ENCODE measurements at regions not wholly inside any gene's neighbourhood (a gene's known extent, or its start where the extent isn't known, plus 50 kb on each side); places are given as distances from the start of the nearest gene placed in this dataset.
"Not testable (repeated sequence)": the region's sequence is repeated elsewhere in the genome, so short reads cannot be mapped to it uniquely, and the experiment has no call there.

DNA sequence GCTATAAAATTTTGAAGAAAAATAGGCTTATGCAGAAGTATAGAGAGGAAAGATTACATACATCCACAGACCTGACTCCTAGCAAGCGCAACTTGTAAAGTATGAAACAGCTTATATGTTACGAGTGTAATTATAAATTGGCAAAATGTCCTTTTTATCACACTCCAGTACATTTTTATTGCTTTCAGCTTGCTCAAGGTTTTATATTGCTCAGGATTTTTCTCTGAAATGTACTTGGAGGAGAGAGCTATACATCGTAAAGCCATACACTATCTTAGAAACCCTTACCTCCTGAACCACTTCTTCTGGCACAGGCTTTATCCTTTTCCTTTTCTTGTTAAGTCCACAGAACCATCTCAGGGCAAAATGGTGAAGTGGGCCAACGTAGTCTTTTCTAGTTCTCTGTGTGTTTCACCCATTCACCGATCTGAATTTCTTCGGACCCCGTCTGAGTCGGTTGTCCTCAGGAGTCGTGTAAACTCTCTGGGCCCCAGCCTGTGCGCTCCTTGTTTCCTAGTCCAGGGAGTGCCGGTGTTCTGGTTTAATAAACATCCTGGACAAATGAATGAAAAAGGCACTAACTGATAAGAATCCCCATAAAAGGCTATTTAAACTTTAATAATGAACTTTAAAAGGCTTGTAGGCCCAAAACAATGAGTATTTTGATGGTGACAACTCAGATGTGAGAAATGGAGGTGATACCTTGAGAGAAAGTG is 150.2 kb upstream of the SPATA31A3 start:
- H3K27ac ChIP-seq (replicated peaks; ENCODE audit: low read length); H2AFZ ChIP-seq (ENCODE audit: low read length); H2BK15ac ChIP-seq (ENCODE audit: low read length); H3K23ac ChIP-seq (ENCODE audit: low read depth, low read length, poor library complexity); H2BK120ac ChIP-seq (ENCODE audit: low read depth, low read length); H3K27me3 ChIP-seq (ENCODE audit: control insufficient read depth in 3 of 3, insufficient read depth in 3 of 3, low read depth in 1 of 3, low read length in 3 of 3); H3K36me3 ChIP-seq (replicated peaks in 1 of 2; ENCODE audit: control insufficient read depth in 2 of 2, insufficient read depth in 2 of 2, low read length in 2 of 2); H4K91ac ChIP-seq (ENCODE audit: low read depth, low read length, poor library complexity); H3K4ac ChIP-seq (ENCODE audit: low read length); H4K8ac ChIP-seq (ENCODE audit: low read depth, low read length); H3K4me1 ChIP-seq (ENCODE audit: control insufficient read depth in 2 of 2, insufficient read depth in 1 of 2, low read depth in 1 of 2, low read length in 2 of 2); H3K4me2 ChIP-seq (ENCODE audit: insufficient read depth, low read length, poor library complexity, severe bottlenecking); H2AK5ac ChIP-seq (ENCODE audit: low read depth, low read length); H3K9me3 ChIP-seq (replicated peaks in 1 of 2; ENCODE audit: control insufficient read depth in 2 of 2, insufficient read depth in 1 of 2, low read depth in 1 of 2, low read length in 2 of 2); H3K14ac ChIP-seq (ENCODE audit: low read length); H3K79me1 ChIP-seq (ENCODE audit: low read depth, low read length); DNase-seq (ENCODE audit: low spot score); H2BK12ac ChIP-seq (ENCODE audit: low read length); H3K4me3 ChIP-seq (ENCODE audit: low read length in 2 of 2); H3K18ac ChIP-seq (ENCODE audit: low read length); H2BK5ac ChIP-seq (ENCODE audit: low read length); H3K9ac ChIP-seq (ENCODE audit: low read depth, low read length, poor library complexity): not testable (repeated sequence)
- WGBS, 2 donors (ENCODE audit: extremely low coverage in 2 of 2, insufficient read length in 2 of 2, insufficient replicate concordance in 1 of 2), result no CpG with 5 or more reads among the region's 11 CpGs

DNA sequence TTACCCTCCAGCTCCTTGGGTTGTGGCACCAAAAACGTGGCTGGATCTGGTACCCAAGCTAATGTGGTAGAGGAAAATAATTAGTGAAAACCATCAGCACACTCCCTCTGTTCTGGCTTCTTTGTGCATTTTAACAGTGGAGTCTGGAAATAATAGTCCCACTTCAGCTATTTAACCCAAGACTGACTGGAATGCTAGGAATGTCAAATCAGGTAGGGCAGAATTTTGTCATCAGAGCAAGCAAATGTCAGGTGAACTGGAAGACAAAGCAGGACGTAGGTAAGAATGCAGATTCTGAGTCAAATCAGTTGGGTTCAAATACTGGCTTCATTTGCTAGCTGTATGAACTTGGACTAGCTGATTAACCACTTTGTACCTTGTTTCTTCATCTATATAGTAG is 144.0 kb upstream of the SPATA31A3 start:
- not testable (repeated sequence) for H4K91ac ChIP-seq (ENCODE audit: low read depth, low read length, poor library complexity); DNase-seq (ENCODE audit: low spot score); H3K27ac ChIP-seq (replicated peaks; ENCODE audit: low read length); H3K23ac ChIP-seq (ENCODE audit: low read depth, low read length, poor library complexity); H3K9ac ChIP-seq (ENCODE audit: low read depth, low read length, poor library complexity); H2AFZ ChIP-seq (ENCODE audit: low read length); H3K79me1 ChIP-seq (ENCODE audit: low read depth, low read length); H2BK5ac ChIP-seq (ENCODE audit: low read length); H3K4me3 ChIP-seq (ENCODE audit: low read length in 2 of 2); H3K4me1 ChIP-seq (ENCODE audit: control insufficient read depth in 2 of 2, insufficient read depth in 1 of 2, low read depth in 1 of 2, low read length in 2 of 2); H3K27me3 ChIP-seq (ENCODE audit: control insufficient read depth in 3 of 3, insufficient read depth in 3 of 3, low read depth in 1 of 3, low read length in 3 of 3); H2BK12ac ChIP-seq (ENCODE audit: low read length); H3K14ac ChIP-seq (ENCODE audit: low read length); H2BK120ac ChIP-seq (ENCODE audit: low read depth, low read length); H3K18ac ChIP-seq (ENCODE audit: low read length); H3K4me2 ChIP-seq (ENCODE audit: insufficient read depth, low read length, poor library complexity, severe bottlenecking); H4K8ac ChIP-seq (ENCODE audit: low read depth, low read length); H2AK5ac ChIP-seq (ENCODE audit: low read depth, low read length); H3K36me3 ChIP-seq (replicated peaks in 1 of 2; ENCODE audit: control insufficient read depth in 2 of 2, insufficient read depth in 2 of 2, low read length in 2 of 2); H2BK15ac ChIP-seq (ENCODE audit: low read length); H3K4ac ChIP-seq (ENCODE audit: low read length); H3K9me3 ChIP-seq (replicated peaks in 1 of 2; ENCODE audit: control insufficient read depth in 2 of 2, insufficient read depth in 1 of 2, low read depth in 1 of 2, low read length in 2 of 2)
- no CpG with 5 or more reads among the region's 2 CpGs for WGBS, 2 donors (ENCODE audit: extremely low coverage in 2 of 2, insufficient read length in 2 of 2, insufficient replicate concordance in 1 of 2)

DNA sequence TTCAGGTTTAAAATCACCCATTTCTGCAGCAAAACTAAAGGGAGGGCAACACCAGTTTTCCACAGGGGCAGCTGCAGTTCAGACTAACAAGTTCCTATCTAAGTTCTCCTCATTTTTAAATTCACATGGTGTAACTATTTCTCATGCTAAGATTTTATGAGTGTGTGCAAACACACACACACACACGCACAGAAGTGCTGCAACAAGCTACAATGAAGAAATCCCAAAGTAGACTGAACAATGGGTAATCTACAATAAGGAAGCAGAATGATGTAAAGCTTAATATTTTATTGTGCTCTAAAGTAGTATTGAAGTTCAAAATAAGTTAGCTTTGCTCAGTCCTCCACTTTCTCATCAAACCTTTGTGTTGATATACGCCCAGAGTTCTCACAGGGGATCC is 140.8 kb upstream of the SPATA31A3 start:
- DNase-seq (ENCODE audit: low spot score); H3K27me3 ChIP-seq (ENCODE audit: control insufficient read depth in 3 of 3, insufficient read depth in 3 of 3, low read depth in 1 of 3, low read length in 3 of 3); H2BK12ac ChIP-seq (ENCODE audit: low read length); H2BK5ac ChIP-seq (ENCODE audit: low read length); H2AFZ ChIP-seq (ENCODE audit: low read length); H2BK15ac ChIP-seq (ENCODE audit: low read length); H4K91ac ChIP-seq (ENCODE audit: low read depth, low read length, poor library complexity); H3K23ac ChIP-seq (ENCODE audit: low read depth, low read length, poor library complexity); H3K36me3 ChIP-seq (replicated peaks in 1 of 2; ENCODE audit: control insufficient read depth in 2 of 2, insufficient read depth in 2 of 2, low read length in 2 of 2); H3K4me1 ChIP-seq (ENCODE audit: control insufficient read depth in 2 of 2, insufficient read depth in 1 of 2, low read depth in 1 of 2, low read length in 2 of 2); H3K4me2 ChIP-seq (ENCODE audit: insufficient read depth, low read length, poor library complexity, severe bottlenecking); H3K27ac ChIP-seq (replicated peaks; ENCODE audit: low read length); H3K14ac ChIP-seq (ENCODE audit: low read length); H4K8ac ChIP-seq (ENCODE audit: low read depth, low read length); H2BK120ac ChIP-seq (ENCODE audit: low read depth, low read length); H3K9me3 ChIP-seq (replicated peaks in 1 of 2; ENCODE audit: control insufficient read depth in 2 of 2, insufficient read depth in 1 of 2, low read depth in 1 of 2, low read length in 2 of 2); H2AK5ac ChIP-seq (ENCODE audit: low read depth, low read length); H3K4me3 ChIP-seq (ENCODE audit: low read length in 2 of 2); H3K9ac ChIP-seq (ENCODE audit: low read depth, low read length, poor library complexity); H3K18ac ChIP-seq (ENCODE audit: low read length); H3K79me1 ChIP-seq (ENCODE audit: low read depth, low read length); H3K4ac ChIP-seq (ENCODE audit: low read length): not testable (repeated sequence)
- no CpG with 5 or more reads among the region's 2 CpGs for WGBS, 2 donors (ENCODE audit: extremely low coverage in 2 of 2, insufficient read length in 2 of 2, insufficient replicate concordance in 1 of 2)

DNA sequence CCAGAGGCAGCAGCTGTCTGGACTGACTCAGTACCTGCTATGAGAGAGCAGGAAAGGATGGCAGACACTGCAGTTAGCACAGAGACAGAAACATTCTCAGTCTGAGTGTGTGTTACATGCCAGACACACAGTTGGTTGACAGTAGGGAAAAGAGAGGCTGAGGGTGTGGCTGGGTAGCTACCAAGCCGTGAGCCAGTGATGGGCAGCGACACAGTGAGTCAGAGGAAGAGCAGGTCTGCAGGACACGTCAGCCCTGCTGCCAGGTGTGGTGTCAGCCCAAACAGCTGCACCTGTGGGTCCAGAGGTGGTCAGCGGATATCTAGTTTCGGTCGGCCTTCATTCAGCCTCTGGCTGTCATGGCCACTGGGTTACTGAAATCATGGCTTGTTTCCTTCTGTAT is 124.4 kb upstream of the SPATA31A3 start:
- not testable (repeated sequence) for H3K14ac ChIP-seq (ENCODE audit: low read length); H3K9ac ChIP-seq (ENCODE audit: low read depth, low read length, poor library complexity); H3K9me3 ChIP-seq (replicated peaks in 1 of 2; ENCODE audit: control insufficient read depth in 2 of 2, insufficient read depth in 1 of 2, low read depth in 1 of 2, low read length in 2 of 2); H3K4me2 ChIP-seq (ENCODE audit: insufficient read depth, low read length, poor library complexity, severe bottlenecking); H2AFZ ChIP-seq (ENCODE audit: low read length); H4K8ac ChIP-seq (ENCODE audit: low read depth, low read length); H3K18ac ChIP-seq (ENCODE audit: low read length); H3K27me3 ChIP-seq (ENCODE audit: control insufficient read depth in 3 of 3, insufficient read depth in 3 of 3, low read depth in 1 of 3, low read length in 3 of 3); H2BK5ac ChIP-seq (ENCODE audit: low read length); H3K4me3 ChIP-seq (ENCODE audit: low read length in 2 of 2); H3K4me1 ChIP-seq (ENCODE audit: control insufficient read depth in 2 of 2, insufficient read depth in 1 of 2, low read depth in 1 of 2, low read length in 2 of 2); H2BK12ac ChIP-seq (ENCODE audit: low read length); H3K4ac ChIP-seq (ENCODE audit: low read length); H3K36me3 ChIP-seq (replicated peaks in 1 of 2; ENCODE audit: control insufficient read depth in 2 of 2, insufficient read depth in 2 of 2, low read length in 2 of 2); H2BK120ac ChIP-seq (ENCODE audit: low read depth, low read length); H3K27ac ChIP-seq (replicated peaks; ENCODE audit: low read length); H2AK5ac ChIP-seq (ENCODE audit: low read depth, low read length); H2BK15ac ChIP-seq (ENCODE audit: low read length); H3K79me1 ChIP-seq (ENCODE audit: low read depth, low read length); H4K91ac ChIP-seq (ENCODE audit: low read depth, low read length, poor library complexity); H3K23ac ChIP-seq (ENCODE audit: low read depth, low read length, poor library complexity); DNase-seq (ENCODE audit: low spot score)
- WGBS, 2 donors (ENCODE audit: extremely low coverage in 2 of 2, insufficient read length in 2 of 2, insufficient replicate concordance in 1 of 2), result no CpG with 5 or more reads among the region's 6 CpGs

Data from neuronal stem cell (in vitro differentiated cells).